GM21381 (cell line): ENCODE measurements at regions not wholly inside any gene's neighbourhood (a gene's known extent, or its start where the extent isn't known, plus 50 kb on each side); places are given as distances from the start of the nearest gene placed in this dataset.

ENCODE experiments used
- ATAC-seq: cut with Tn5 transposase; IDR thresholded peaks from one replicate; pipeline ENCODE4 v1.9.1; 2021; ENCODE audit warnings: mild to moderate bottlenecking, moderate library complexity; ENCODE audit not compliant: unreplicated experiment

DNA sequence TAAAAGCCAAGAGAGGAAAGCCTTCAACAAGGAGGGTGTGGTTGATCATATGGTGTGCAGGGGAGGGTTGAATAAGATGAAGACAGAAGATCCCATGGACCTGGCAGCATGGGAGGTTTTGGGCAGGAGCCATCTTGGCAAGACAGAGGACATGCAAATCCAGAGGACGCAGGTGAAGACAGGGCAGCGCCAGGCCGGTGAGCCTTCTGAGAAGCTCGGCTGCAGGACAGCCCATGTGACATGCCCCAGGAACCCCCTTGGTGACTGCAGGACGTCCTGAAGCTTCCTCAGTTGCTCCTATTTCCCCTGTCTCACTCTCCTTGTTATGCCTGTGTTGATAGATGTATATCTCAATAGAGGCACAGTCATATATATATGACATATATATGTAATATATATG, 159.4 kb downstream of the GADD45G start:
- ATAC-seq = no peak

DNA sequence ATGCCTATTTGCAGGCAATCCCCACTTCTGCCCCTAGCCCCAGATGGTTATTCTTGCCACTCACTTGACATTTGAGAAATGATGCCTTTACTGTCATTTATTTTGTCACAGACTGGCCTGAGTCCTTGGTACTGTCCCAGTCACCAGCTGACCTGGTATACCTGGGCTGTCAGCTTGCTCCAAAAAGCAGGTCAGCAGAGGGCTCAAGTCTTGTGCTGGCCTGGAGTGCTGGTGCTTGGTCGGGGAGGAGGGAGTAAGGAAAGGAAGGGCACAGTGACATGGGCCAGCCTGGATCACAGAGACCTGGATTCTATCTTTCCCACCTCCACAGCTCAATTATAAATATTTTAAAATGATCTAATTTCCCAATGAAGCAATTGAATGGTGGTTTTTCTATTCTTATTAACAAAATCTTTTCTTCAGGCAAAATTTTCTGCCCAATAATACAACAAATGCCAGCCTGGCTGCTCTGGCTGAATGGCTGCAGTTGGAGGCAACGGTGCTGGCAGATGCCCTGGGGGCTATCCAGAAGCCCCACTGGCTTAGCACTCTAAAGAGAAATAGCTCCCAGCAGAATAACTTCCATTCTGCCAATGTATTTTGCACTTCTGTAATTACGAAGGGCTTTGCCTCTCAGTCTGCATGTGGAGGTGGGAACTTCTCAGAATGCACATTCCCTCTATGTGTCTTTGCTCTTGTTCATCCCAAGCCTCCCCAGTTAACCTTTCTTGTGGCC, 160.6 kb downstream of the GADD45G start:
- no peak for ATAC-seq

DNA sequence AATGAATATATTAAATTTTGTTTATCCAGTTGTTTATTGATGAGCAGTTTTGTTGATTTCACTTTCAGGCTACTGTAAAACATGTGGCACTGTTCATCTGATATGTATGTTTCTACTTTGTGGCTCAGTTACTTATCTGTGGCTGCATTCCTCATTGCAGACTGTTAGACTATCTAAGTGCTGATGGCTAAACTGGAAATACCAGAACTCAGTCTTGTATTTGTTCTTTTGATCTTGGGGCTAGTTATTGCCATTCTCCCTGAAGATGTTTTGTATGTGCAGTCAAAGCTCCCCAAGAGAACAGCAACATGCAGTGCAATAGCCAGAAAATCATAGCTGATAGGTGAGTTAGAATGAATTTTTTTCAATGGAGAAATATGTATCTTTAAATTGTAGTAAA, 162.2 kb downstream of the GADD45G start:
- ATAC-seq = no peak

DNA sequence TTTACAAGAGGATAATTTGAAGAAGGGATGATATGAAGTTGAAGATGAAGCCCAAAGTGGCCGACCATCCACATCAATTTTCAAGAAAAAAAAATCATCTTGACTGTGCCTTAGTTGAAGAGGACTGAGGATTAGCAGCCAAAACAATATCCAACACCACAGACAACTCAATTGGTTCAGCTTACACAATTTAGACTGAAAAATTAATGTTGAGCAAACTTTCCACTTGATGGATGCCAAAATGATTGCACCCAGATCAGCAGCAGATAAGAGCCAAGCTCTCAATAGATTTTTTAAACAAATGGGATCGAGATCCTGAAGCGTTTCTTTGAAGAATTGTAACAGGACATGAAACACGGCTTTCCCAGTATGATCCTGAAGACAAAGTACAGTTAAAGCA, 163.2 kb downstream of the GADD45G start:
- no peak for ATAC-seq

DNA sequence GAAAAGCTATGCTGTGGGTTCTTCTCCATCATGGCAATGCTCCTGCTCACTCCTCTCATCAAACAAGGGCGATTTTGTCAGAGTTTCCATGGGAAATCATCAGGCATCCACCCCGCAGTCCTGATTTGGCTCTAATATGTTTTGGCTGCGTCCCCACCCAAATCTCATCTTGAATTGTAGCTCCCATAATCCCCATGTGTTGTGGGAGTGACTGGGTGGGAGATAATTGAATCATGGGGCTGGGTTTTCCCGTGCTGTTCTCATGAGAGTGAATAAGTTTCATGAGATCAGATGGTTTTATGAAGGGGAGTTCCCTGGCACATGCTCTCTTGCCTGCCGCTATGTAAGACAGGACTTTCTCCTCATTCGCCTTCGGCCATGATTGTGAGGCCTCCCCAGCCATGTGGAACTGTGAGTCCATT, 163.8 kb downstream of the GADD45G start:
- no peak for ATAC-seq

DNA sequence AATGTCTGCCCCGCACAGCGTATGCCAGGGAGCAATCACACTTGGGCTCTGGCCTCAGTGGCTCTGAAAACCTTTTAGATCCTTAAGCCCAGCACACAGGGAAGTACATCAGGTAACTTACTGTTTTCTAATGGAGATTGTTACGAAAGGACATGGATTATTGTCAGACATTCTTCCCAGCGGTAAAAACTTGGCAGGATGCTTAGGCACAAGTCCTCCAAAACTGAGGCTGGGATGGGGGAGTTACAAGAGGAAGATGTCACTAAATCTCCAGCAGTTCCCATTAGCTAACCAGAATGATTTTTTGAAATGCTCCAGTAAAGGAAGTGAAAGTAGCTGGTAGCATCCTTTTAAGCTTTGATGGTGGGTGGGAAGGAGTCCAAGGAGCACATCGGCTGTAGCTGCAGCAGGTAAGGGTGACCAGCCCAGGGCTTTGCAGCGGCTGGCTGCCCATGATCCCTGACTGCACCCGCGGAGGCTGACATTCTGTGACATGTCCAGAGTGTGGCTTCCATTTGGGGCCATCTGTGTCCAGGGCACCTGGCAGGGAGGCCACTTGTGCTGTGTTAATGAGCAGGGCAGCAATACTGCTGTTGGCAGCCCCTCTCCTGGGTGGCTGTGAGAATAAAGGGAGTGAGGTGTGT, 165.8 kb downstream of the GADD45G start:
- no peak for ATAC-seq

DNA sequence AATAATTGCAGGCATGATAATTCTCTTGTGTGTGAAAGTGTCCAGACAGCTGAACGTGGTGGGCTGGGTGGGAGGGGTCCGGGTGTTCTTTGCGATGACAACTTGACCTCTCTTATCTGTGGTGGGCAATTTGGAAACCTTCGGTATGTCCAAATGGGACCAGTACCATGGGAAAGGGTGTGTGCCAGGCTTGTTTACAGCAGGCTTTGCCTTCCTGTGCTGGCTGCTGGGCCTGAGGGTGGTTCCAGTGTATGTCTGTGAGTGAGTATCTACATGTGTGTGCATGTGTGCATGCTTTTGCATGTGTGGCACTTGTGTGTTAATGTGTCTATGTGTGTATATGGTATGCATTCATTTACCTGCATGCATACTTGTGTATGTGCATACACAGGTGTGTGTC, 166.4 kb downstream of the GADD45G start:
- no peak for ATAC-seq

DNA sequence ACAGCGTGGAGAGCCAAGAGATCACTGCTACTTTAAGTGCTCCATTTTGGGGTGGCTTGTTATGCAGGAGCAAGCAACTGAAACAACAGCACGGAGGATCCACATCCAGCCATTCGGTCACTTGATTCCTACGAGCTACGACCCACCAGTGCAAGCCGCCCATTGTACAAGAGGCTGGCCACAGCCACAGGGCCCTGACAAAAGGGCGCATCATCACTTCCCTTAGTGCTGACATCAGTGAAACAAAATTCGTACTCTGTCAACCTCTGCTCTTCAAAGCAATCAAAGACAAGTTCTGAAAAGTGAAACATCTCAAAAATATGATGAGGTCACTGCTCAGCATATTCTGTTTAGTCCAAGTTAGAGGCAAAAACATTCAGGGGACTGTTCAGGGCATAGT, 168.4 kb downstream of the GADD45G start:
- ATAC-seq = no peak

DNA sequence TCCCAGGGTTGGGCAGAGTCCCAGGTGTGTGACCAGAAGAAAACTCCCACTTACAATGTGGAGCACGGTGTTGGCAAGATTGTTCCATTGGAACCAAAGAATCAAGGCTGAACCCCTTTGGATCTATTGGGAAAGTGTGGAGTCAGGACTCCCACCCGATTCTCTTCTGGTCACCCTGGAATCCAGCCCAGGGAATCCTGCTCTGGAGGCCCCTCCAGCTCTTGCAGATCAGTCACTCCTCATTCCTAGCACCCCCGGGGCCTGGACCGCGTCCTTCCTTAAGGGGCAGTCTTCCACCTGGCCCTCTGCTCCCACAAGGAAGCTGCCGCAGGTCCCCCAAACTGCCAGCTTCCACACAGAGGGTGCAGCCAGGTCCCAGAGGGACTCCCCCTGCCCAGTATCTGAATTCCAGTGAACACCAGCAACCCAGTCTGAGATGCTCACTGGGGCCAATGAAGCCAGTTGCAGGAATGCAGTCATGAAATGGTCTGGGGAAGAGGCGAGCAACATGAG, 170.1 kb downstream of the GADD45G start:
- ATAC-seq = no peak

DNA sequence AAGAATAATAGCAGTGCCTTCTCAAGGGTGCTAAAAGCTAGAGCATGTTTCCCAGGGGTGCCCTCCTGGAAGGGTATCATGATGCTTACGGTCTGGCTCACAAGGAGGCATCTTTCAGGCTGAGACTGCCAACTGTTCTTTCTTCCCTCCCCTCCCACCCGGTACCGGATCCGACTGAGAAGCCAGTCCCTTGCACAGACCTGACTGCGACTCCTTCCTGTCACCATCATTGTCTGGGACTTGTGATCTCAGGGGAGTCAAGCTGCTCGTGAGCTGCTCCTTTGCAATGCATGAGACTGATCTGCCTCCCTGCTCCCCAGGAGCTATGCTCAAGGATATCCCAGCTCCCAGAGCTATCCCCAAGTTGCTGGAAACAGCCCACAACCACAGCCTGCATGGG, 170.8 kb downstream of the GADD45G start:
- no peak for ATAC-seq

DNA sequence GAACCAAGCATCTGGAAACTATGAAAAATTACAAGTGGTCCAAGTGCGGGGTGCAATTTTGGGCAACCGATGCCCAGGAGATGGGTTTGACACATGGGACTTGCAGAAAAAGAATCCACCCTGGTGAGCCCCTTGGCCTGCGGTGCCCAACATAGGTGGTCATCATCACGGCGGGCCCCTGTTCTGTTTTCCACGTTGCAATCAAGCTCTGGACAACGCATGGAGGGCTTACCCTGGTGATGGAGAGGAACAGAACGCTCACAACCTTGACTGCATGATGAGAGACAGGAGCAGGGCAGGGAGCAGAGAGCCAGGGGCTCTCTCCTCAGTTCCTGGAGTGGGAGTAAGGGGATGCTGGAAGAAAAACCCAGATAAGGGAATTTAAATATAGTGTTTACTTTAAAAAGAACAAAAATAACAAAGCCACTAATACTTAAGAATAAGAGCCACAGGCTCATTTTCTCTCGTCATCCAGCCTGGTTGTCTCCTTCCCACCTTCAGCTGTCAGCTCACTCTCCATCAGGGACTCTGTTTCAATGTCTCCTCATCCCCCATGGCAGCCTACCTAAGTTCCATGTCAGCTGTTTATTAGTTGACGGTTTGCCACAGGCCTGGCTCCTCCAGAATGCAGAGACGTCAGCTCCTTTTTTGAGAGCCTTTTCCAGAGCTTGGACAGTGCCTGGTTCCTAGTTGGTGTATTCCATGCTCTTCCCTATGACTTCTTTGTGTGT, 172.1 kb downstream of the GADD45G start:
- ATAC-seq = no peak

DNA sequence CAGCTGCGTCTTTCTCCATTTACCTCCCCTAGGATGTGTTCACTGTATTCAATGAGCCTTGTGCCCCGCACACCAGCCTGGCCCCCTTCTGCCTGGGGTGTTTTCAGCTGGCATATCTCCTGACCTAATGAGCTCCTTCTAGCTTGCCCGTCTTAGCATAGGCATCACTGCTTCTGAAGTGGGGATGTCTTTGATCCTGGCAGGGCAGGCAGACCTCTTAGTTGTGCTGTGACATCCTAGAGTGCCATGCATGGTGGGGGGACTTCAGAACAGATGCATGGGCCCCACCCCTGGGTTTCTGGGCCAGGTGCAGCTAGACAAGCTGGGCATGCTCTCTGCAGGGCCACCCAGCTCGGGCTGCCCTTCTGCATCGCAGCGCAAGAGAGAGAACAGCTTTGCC, 172.7 kb downstream of the GADD45G start:
- ATAC-seq = no peak

DNA sequence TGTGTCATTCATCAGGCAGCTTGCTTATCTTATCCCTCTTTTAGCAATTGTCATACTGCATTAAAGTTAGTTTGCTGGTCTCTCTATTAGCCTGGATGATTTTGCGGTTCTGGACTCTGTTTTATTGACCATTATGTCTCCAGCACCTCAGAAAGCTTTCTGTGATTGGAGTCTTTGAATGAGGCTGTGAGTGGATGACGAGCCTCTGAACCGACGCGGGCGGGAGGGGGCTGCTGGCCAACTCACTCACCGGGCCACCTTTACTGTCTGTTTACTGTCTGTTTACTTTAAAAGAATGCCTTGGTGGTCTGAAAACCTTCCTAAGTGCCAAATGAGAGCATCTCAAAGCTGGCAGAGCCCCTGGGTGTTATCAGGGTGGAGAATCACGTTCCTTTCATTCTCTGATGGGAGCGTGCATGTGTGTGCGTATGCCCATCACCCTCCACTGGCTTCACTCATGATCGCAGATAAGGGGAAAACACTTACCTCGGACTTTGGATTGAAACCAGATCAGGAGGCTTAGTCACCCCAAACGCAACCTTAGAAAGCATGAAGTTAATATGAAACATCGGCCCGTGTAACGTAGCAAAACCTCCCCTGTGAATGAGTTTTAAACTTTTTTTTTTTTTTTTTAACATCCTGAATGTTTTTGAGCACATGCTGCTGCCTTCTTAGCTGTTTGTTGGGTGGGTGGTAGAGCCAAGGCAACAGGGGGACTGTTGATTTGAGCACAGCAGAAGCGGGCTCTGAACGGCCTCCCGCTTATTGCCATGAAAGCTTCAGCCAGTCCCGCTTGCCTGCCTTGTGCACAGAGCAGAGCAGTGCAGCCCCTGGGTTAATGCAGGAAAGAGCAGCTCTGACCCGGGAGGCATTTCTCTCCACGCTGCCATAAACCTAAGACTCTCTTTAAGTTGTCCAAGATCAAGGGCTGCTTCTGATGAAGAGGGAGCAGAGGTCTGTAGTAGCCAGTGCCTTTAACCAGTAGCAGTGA, 173.6 kb downstream of the GADD45G start:
- no peak for ATAC-seq

DNA sequence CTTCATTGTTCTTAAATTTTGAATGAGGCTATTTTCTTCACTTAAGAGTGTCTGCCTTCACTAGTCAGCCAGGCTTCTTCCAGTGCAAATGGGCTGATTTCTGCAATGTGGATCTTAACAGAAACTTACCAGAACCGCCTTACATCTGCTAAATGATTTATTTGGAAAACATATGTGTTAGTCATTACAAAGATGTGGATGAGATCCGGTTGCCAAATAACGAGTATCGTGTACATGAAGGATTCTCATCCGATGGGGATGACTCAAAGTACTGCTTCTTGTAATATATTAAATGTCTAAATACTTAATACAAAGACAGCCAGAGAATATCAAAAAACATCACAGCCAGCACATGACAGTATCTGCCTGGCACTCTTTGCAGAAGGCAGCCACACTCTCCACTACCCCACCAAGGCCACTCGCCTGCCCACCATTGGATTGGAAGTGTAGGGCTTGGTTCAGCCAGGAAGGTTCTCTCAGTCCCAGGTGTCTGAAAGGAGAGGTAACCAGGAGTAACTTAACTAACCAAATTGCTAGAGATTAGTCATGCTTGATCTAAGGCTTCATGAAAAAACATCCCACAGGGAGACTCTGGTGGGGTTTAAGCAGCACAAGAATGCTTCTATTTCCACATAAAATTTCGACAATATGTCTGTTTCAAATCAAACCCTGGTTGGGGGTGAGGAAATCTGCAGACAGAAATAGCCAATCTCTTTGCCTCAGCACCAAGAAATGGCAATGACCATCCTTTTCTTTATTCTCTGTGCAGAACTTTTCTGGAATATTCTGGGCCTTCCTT, 174.8 kb downstream of the GADD45G start:
- no peak for ATAC-seq

DNA sequence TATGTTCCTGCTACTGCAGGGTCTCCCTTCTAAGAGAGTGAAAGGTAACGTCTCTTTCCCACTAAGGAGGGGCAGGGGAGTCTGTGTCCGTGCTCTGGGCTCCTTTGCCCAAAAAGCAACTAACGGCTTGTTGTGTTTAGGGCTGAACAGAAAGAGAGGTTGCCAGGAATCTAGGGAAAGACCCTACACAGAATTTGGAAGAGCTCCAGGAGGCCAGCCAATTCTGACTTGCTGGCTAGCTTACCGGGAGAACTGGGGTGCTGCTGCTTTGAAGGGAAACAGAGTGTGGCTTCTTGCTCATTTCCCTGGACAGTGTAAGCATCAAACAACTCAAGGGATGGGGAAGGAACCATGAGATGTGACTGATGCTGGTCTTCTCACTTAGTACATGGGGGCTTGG, 176.1 kb downstream of the GADD45G start:
- no peak for ATAC-seq

DNA sequence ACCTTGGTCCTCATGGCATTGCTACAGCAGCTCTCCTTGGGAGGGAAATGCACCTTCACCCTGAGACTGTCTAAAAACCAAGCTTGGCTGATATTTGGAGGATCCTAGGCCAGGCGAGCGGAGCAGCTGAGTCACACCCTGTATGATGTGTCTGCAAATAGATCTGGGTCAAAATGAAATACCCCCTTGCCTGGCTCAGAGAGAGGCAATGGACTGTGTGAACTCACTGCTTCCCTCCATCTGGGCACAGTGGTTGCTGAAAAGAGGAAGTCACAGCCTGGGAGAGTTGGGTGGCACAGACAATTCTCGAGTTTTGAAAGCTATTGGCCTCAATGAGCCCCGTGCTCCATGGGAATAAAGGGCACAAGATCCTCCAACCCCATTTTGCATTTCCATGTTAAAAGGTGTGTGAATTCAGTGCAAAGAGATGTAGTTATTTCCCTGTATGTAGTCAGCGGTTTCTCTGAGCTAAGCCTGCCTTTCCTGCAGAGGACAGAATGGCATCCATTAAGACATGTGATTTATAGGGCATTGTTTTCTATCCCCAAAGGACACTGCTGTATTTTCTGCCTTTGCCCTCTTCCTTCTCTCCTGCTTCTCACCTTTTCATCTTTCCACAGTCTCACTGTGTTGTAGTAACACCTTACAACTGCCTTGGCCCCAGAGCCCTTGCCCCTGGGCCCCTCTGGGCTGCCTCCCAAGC, 177.2 kb downstream of the GADD45G start:
- peak; percentile 77 for ATAC-seq

DNA sequence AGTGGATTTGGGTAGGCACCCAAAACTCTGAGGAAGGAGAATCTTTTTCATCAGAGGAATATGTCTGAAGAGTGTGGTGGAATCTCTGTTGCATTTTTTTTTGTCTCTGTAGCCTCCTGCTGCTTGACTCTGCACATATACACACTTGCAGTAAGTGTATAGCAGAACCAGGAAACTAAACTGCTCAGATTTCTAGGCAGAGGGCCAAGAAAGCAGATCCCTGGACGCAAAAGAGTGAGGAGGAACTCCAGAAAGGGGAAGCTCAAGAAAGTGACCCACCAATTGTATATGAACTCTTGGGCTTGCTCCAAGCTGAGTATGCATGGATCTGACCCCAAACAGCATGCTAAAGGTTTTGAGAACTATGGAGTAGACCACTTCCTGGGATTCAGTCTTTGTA, 181.8 kb downstream of the GADD45G start:
- no peak for ATAC-seq

DNA sequence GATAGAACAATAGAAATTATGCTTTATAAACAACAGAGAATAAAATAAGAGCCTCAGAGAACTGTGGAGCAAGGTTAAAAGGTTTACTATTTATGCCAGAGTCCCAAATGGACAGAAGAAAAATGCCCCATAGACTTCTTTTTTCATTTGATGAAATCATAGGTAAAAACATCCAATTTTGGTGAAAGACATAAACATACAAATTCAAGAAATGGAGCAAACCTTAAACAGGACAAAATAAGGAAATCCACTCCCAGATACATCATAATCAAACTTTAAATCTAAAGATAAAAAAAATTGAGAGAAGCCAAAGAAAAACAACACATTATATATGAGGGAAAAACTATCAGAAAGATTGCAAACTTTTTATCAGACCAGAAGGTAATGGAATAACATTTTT, 182.8 kb downstream of the GADD45G start:
- no peak for ATAC-seq

DNA sequence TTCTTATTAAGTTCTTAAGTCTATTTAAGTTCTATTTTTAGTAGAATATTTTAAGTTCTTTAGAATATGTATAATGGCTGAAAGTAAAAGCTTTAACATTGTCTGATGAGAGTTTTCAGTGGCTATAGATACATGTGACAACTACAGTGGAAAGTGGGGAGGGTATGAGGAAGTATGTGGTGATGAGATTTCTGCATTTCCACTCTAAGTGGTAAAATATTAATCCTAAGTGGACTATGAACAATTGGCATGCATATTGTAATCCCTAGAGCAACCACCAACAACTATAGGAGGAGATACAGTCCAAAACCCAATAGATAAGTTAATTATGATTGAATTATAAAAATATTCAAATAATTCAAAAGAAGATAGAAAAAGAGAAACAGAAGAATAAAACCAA, 183.6 kb downstream of the GADD45G start:
- no peak for ATAC-seq
